RWPE2 (cell line): ENCODE measurements at regions not wholly inside any gene's neighbourhood (a gene's known extent, or its start where the extent isn't known, plus 50 kb on each side); places are given as distances from the start of the nearest gene placed in this dataset.

ENCODE experiments used
- ATAC-seq: fragments of 200-7000 bp; cut with Tn5 transposase; 3 replicates; pipeline ENCODE4 v1.9.1; 2021; ENCODE audit warnings: low read depth
- DNase-seq: peaks from one replicate; pipeline ENCODE4 v3.0.0-alpha.2; 2020; ENCODE audit warnings: low spot score
- H3K27ac ChIP-seq: fragments of 450-650 bp; 2 replicates; pipeline ENCODE4 v1.5.1; 2017; ENCODE audit warnings: mild to moderate bottlenecking; ENCODE audit not compliant: poor library complexity, severe bottlenecking
- H3K27me3 ChIP-seq: fragments of 250-450 bp; sonication (Bioruptor Pico); 2 replicates; pipeline ENCODE4 v1.5.1; 2021; ENCODE audit warnings: mild to moderate bottlenecking, moderate library complexity; ENCODE audit not compliant: insufficient read depth, poor library complexity, severe bottlenecking
- H3K36me3 ChIP-seq: fragments of 250-450 bp; sonication (Bioruptor Pico); 2 replicates; pipeline ENCODE4 v1.5.1; 2020; ENCODE audit warnings: low read depth, mild to moderate bottlenecking, moderate library complexity
- H3K4me1 ChIP-seq: fragments of 250-450 bp; sonication (Bioruptor Pico); 2 replicates; pipeline ENCODE4 v1.5.1; 2021; ENCODE audit warnings: mild to moderate bottlenecking, moderate library complexity; ENCODE audit not compliant: insufficient read depth, poor library complexity, severe bottlenecking
- H3K4me3 ChIP-seq: fragments of 250-450 bp; sonication (Bioruptor Pico); 2 replicates; pipeline ENCODE4 v1.5.1; 2021; ENCODE audit warnings: mild to moderate bottlenecking, moderate library complexity; ENCODE audit not compliant: severe bottlenecking
- H3K9me3 ChIP-seq: fragments of 250-450 bp; sonication (Bioruptor Pico); 2 replicates; pipeline ENCODE4 v1.5.1; 2021; ENCODE audit warnings: mild to moderate bottlenecking, moderate library complexity; ENCODE audit not compliant: severe bottlenecking
- TF ChIP-seq, protein P1 (sequence below): fragments of 450-650 bp; IDR thresholded peaks from one replicate; pipeline ENCODE4 v1.5.1; 2017; ENCODE audit warnings: mild to moderate bottlenecking, moderate library complexity; ENCODE audit not compliant: poor library complexity, severe bottlenecking

- Histone ChIP-seq H3K4me3 (no peak overlapping the region), H3K27ac (peak overlapping the region; percentile 84), H3K4me1 (peaks cover 56% of the 10 kb centered on the region), H3K36me3 (no peaks in the 10 kb centered on the region), H3K27me3 (no peaks in the 10 kb centered on the region), H3K9me3 (no peaks in the 10 kb centered on the region)
- TF ChIP-seq, protein P1, sequence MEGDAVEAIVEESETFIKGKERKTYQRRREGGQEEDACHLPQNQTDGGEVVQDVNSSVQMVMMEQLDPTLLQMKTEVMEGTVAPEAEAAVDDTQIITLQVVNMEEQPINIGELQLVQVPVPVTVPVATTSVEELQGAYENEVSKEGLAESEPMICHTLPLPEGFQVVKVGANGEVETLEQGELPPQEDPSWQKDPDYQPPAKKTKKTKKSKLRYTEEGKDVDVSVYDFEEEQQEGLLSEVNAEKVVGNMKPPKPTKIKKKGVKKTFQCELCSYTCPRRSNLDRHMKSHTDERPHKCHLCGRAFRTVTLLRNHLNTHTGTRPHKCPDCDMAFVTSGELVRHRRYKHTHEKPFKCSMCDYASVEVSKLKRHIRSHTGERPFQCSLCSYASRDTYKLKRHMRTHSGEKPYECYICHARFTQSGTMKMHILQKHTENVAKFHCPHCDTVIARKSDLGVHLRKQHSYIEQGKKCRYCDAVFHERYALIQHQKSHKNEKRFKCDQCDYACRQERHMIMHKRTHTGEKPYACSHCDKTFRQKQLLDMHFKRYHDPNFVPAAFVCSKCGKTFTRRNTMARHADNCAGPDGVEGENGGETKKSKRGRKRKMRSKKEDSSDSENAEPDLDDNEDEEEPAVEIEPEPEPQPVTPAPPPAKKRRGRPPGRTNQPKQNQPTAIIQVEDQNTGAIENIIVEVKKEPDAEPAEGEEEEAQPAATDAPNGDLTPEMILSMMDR = no peak
- DNase-seq (no peak), ATAC-seq (peak; percentile 28)
Measured at GRCh38 chr2:172228177-172228808, 125.6 kb upstream of the DLX2 start.

DNA sequence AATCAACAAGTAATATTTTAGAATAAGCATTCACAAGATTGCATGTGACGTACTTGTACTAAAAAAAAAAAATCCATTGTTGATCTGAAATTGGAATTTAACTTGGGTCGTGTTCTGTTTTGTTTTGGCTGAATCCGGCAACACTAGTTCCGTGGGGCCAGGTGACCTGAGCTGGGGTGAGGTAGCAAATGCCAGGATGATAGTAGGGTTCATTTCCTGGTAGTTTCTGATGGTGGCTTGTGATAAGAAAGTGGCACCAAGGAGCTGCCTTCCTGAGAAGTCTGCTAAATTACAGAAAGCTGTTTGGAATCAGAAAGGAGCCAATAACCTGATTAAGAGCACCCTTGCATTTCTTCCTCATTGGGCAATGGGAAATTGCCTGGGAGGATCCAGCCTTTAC lies 126.4 kb upstream of the DLX2 start:
- TF ChIP-seq, protein P1 = no peak
- no peaks in the 10 kb centered on the region for H3K27me3 ChIP-seq
- H3K4me3 ChIP-seq = no peak overlapping the region
- no peak for DNase-seq
- peaks cover 50% of the 10 kb centered on the region for H3K4me1 ChIP-seq
- ATAC-seq = no peak
- H3K27ac ChIP-seq = peak overlapping the region; percentile 84
- H3K9me3 ChIP-seq = no peaks in the 10 kb centered on the region
- H3K36me3 ChIP-seq = no peaks in the 10 kb centered on the region

GRCh38 chr2:172230332-172230888 lies 127.7 kb upstream of the DLX2 start:
- peak overlapping the region; percentile 84 for H3K27ac ChIP-seq
- no peaks in the 10 kb centered on the region for H3K36me3 ChIP-seq
- ATAC-seq = no peak
- TF ChIP-seq, protein P1 = no peak
- no peaks in the 10 kb centered on the region for H3K9me3 ChIP-seq
- no peaks in the 10 kb centered on the region for H3K27me3 ChIP-seq
- no peak for DNase-seq
- peaks cover 50% of the 10 kb centered on the region for H3K4me1 ChIP-seq
- no peak overlapping the region for H3K4me3 ChIP-seq

DNA sequence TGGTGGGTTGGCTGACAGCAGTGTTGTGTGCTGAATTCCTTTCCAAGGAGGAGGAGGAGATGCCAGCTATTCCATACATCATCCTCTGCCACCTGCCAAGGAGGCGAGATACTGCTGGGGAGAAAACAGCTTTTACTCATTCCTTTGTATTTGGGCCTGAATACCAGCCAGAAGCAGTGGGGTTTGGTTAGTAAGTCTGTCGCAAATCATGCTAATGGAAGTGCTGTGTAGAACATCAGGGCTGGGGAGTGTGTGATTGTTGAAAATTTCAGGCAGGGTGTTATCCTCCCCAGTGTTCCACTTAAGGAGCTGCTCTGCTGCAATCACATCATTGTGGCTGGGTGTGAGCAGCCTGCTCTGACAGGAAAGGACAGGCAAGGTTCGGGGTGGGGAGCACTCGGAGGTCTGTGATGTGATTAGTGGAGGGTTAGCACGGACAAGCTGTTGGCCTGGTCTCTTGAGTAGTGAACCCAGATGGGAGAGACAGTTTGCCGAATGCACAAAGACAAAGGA lies 128.2 kb upstream of the DLX2 start:
- peak overlapping the region; percentile 84 for H3K27ac ChIP-seq
- H3K27me3 ChIP-seq = no peaks in the 10 kb centered on the region
- H3K4me1 ChIP-seq = peaks cover 50% of the 10 kb centered on the region
- no peak overlapping the region for H3K4me3 ChIP-seq
- no peaks in the 10 kb centered on the region for H3K9me3 ChIP-seq
- H3K36me3 ChIP-seq = no peaks in the 10 kb centered on the region
- ATAC-seq (peak; percentile 42), DNase-seq (no peak)
- TF ChIP-seq, protein P1 = no peak

DNA sequence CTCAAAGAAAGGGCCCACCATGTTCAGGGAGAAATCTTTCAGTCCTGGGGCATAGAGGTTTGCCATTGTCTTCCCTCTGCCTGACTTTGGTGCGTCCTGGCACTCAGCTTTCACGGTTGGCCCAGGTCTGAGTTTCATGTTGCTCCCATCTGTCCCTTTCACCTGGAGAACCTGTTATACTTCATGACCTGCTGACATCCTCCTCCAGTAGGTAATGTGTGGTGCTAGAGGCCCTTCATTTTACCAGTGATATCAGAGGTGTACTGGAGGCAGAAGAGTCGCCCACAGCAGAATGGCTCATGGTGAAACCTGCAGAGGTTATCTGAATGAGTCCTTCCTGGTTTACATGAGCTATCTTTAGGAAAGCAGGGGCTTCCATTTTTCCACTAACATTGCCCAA lies 128.8 kb upstream of the DLX2 start:
- TF ChIP-seq, protein P1 = no peak
- H3K9me3 ChIP-seq = no peaks in the 10 kb centered on the region
- peak; percentile 16; the same call in 2 of the 3 replicates for ATAC-seq
- peaks cover 45% of the 10 kb centered on the region for H3K4me1 ChIP-seq
- no peaks in the 10 kb centered on the region for H3K27me3 ChIP-seq
- H3K27ac ChIP-seq = peak overlapping the region; percentile 84
- no peak overlapping the region for H3K4me3 ChIP-seq
- H3K36me3 ChIP-seq = no peaks in the 10 kb centered on the region
- DNase-seq = no peak
